Endodermal cell (in vitro differentiated cells): ENCODE measurements at regions not wholly inside any gene's neighbourhood (a gene's known extent, or its start where the extent isn't known, plus 50 kb on each side); places are given as distances from the start of the nearest gene placed in this dataset.

Experiments
- DNase-seq: peaks from one replicate; pipeline ENCODE4 v3.0.0-alpha.2; 2017
- H3K27ac ChIP-seq: 2 replicates; pipeline ENCODE4 v1.5.1; 2013; ENCODE audit warnings: mild to moderate bottlenecking, low read depth, low read length, moderate library complexity
- H3K27me3 ChIP-seq: 2 replicates; pipeline ENCODE4 v1.6.1; 2013; ENCODE audit warnings: mild to moderate bottlenecking, low read length, moderate library complexity; ENCODE audit not compliant: insufficient read depth, control insufficient read depth, poor library complexity, severe bottlenecking
- H3K36me3 ChIP-seq: 2 replicates; pipeline ENCODE4 v1.7.0; 2013; ENCODE audit warnings: mild to moderate bottlenecking, low read length, moderate library complexity; ENCODE audit not compliant: control insufficient read depth, insufficient read depth
- H3K4me1 ChIP-seq: one replicate; pipeline ENCODE4 v1.7.0; 2013; ENCODE audit warnings: low read length; ENCODE audit not compliant: control insufficient read depth, insufficient read depth
- H3K4me3 ChIP-seq: 2 replicates; pipeline ENCODE4 v1.5.1; 2013; ENCODE audit warnings: mild to moderate bottlenecking, low read length, moderate library complexity
- H3K9ac ChIP-seq: 2 replicates; pipeline ENCODE4 v1.6.1; 2013; ENCODE audit warnings: mild to moderate bottlenecking, low read length, moderate library complexity; ENCODE audit not compliant: poor library complexity, severe bottlenecking; ENCODE audit errors: extremely low read depth
- H3K9me3 ChIP-seq: 2 replicates; pipeline ENCODE4 v1.6.1; 2013; ENCODE audit warnings: mild to moderate bottlenecking, low read length, moderate library complexity; ENCODE audit not compliant: control insufficient read depth
- H3K27ac Mint-ChIP-seq: 2 replicates; pipeline ENCODE4 v1.8.0; 2020; ENCODE audit warnings: mixed read lengths
- H3K27me3 Mint-ChIP-seq: 2 replicates; pipeline ENCODE4 v1.8.0; 2021; ENCODE audit warnings: mild to moderate bottlenecking, mixed read lengths; ENCODE audit not compliant: insufficient read depth
- H3K36me3 Mint-ChIP-seq: 2 replicates; pipeline ENCODE4 v1.8.0; 2020; ENCODE audit warnings: low read depth, mixed read lengths
- H3K4me1 Mint-ChIP-seq: 2 replicates; pipeline ENCODE4 v1.8.0; 2020; ENCODE audit warnings: mixed read lengths
- H3K4me3 Mint-ChIP-seq: 2 replicates; pipeline ENCODE4 v1.8.0; 2020; ENCODE audit warnings: mild to moderate bottlenecking, moderate library complexity, mixed read lengths
- H3K9me3 Mint-ChIP-seq: 2 replicates; pipeline ENCODE4 v1.8.0; 2020; ENCODE audit warnings: mild to moderate bottlenecking, mixed read lengths
- CTCF ChIP-seq: fragments of 200-600 bp; sonication (generic); conservative IDR thresholded peaks from 2 replicates; pipeline ENCODE4 v1.5.0; 2021; ENCODE audit warnings: antibody characterized with exemption, mild to moderate bottlenecking
- WGBS, 2 experiments: methylation state at CpG; one replicate each; pipeline versions ENCODE4 v1.1.5 to v1.1.7; 2013; ENCODE audit warnings: missing lambda C conversion rate in 2 of 2, mixed read lengths in 1 of 2; ENCODE audit not compliant: insufficient coverage in 1 of 2, insufficient read length in 1 of 2; 5-methylcytosine and 5-hydroxymethylcytosine counted together

- Mint-ChIP-seq H3K27ac (no peak overlapping the region), H3K27me3 (peaks cover 3% of the 10 kb centered on the region), H3K9me3 (no peaks in the 10 kb centered on the region), H3K36me3 (no peaks in the 10 kb centered on the region), H3K4me1 (no peaks in the 10 kb centered on the region), H3K4me3 (no peak overlapping the region)
- Histone ChIP-seq H3K4me1 (no peaks in the 10 kb centered on the region), H3K4me3 (no peak overlapping the region), H3K9ac (no peak overlapping the region), H3K27me3 (no peaks in the 10 kb centered on the region), H3K9me3 (no peaks in the 10 kb centered on the region), H3K36me3 (no peaks in the 10 kb centered on the region), H3K27ac (no peak overlapping the region)
- 91 to 98% methylated on average over 6 of the region's 6 CpGs for WGBS, 2 experiments
- peak; percentile 8 for DNase-seq
- no peak for TF ChIP-seq CTCF
Measured at GRCh38 chr7:155867734-155868400, 55.6 kb upstream of the SHH start.

GRCh38 chr7:155867280-155867679 lies 55.0 kb upstream of the SHH start:
- 85 to 91% methylated on average over 3 of the region's 3 CpGs for WGBS, 2 experiments
- Mint-ChIP-seq H3K4me3 (no peak overlapping the region), H3K4me1 (no peaks in the 10 kb centered on the region), H3K27me3 (peaks cover 3% of the 10 kb centered on the region), H3K36me3 (no peaks in the 10 kb centered on the region), H3K27ac (no peak overlapping the region), H3K9me3 (no peaks in the 10 kb centered on the region)
- no peak for TF ChIP-seq CTCF
- Histone ChIP-seq H3K4me3 (no peak overlapping the region), H3K4me1 (no peaks in the 10 kb centered on the region), H3K36me3 (no peaks in the 10 kb centered on the region), H3K27ac (no peak overlapping the region), H3K27me3 (no peaks in the 10 kb centered on the region), H3K9me3 (no peaks in the 10 kb centered on the region), H3K9ac (no peak overlapping the region)
- no peak for DNase-seq

GRCh38 chr7:155865830-155866525 lies 53.7 kb upstream of the SHH start:
- Mint-ChIP-seq H3K4me3 (no peak overlapping the region), H3K27ac (no peak overlapping the region), H3K4me1 (peaks cover 9% of the 10 kb centered on the region), H3K27me3 (peaks cover 5% of the 10 kb centered on the region), H3K36me3 (no peaks in the 10 kb centered on the region), H3K9me3 (no peaks in the 10 kb centered on the region)
- no peaks in the 10 kb centered on the region for H3K36me3 ChIP-seq
- no peaks in the 10 kb centered on the region for H3K27me3 ChIP-seq
- no peaks in the 10 kb centered on the region for H3K9me3 ChIP-seq
- H3K27ac ChIP-seq = no peak overlapping the region
- peaks cover 4% of the 10 kb centered on the region for H3K4me1 ChIP-seq
- no peak overlapping the region for H3K9ac ChIP-seq
- TF ChIP-seq CTCF = no peak
- H3K4me3 ChIP-seq = no peak overlapping the region
- DNase-seq = peak; percentile 35
- WGBS, 2 experiments = 78 to 81% methylated on average over 17 to 19 of the region's 19 CpGs
